ENCODE measurements at regions not wholly inside any gene's neighbourhood (a gene's known extent, or its start where the extent isn't known, plus 50 kb on each side); places are given as distances from the start of the nearest gene placed in this dataset.

DNA sequence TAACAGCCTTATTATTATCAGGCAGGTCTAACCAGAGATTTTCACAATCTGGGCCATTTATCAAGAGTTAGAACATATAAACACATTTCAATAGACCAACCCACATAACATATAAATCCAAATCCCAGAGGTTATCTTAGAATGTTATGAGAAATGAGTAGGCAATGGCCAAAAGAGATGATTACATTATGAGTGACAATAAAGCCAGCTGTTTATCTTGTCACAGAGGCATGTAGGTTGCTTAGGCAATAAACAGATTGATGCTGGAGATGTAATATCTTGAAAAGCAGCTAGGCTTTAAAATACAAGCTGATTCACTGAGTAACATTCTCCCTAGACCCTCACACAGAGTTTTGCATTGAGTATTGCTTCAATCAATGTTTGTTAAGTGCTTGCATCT is 148.5 kb upstream of the SESN3 start:
- in situ Hi-C loops (cut with HindIII; ENCODE audit: low sequenced_read_pairs), result no loop called here
- no peak for DNase-seq (ENCODE audit: low spot score)

- no peak for DNase-seq (ENCODE audit: low spot score)
- in situ Hi-C loops (cut with HindIII; ENCODE audit: low sequenced_read_pairs), result no loop called here
Observed at GRCh38 chr11:95378789-95379188, 147.8 kb upstream of the SESN3 start.

- in situ Hi-C loops (cut with HindIII; ENCODE audit: low sequenced_read_pairs), result no loop called here
- DNase-seq (ENCODE audit: low spot score), result peak; percentile 8
Observed at GRCh38 chr11:95378111-95378510, 147.1 kb upstream of the SESN3 start.

DNA sequence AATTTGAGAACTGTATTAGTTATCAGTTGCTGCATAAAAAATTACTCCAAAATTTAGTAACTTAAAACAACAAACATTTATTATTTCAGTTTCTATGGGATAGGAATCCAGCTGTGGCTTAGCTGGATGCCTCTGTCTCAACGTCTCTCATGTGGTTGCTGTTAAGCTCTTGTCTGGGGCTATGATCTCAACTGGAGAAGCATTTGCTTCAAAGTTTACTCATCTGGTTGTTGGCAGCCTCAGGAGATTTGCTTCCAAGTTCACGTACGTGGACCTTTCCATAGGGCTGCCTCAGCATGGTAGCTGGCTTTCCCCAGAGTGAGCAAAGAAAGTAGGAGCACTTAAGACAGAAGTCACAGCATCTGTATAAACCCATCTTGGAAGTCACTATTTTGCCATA is 144.9 kb upstream of the SESN3 start:
- no peak for DNase-seq (ENCODE audit: low spot score)
- in situ Hi-C loops (cut with HindIII; ENCODE audit: low sequenced_read_pairs), result no loop called here

DNA sequence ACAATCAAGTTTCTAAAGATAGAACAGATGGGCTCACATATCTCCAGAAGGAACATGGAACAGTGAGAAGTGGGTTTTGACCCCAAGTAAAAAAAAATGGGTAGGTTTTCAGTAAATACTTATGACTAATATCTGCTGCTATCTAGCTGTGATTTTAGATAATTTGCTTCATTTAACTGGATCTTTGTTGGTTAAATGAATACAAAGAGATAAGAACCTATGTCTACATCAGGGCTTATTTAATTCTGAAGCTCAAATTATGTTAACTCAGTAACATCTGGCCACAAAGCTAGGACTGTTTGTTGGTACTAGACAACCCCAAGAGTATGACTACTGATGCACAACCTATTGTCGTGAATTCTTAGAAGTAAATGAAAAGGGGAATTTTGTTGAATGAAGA is 144.4 kb upstream of the SESN3 start:
- no peak for DNase-seq (ENCODE audit: low spot score)
- in situ Hi-C loops (cut with HindIII; ENCODE audit: low sequenced_read_pairs), result no loop called here

DNA sequence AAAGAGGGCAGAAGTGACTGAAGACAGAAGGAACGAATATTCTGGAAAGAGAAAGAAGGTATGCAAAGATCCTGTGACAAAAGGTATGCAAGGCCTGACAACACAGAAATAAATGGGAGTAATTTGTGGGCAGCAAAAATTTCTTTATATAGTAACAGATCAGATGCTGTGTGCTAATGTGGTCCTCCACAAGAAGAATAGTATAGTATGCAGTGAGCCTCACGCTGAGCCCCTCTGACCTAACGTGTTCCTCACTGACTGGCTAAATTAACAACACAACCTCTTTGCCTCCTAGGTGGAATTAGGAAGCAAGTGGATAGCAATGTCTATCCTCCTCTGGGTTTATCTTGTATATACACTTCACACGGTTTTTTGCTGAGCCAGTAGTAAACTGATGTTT is 143.1 kb upstream of the SESN3 start:
- no peak for DNase-seq (ENCODE audit: low spot score)
- in situ Hi-C loops (cut with HindIII; ENCODE audit: low sequenced_read_pairs), result no loop called here

DNA sequence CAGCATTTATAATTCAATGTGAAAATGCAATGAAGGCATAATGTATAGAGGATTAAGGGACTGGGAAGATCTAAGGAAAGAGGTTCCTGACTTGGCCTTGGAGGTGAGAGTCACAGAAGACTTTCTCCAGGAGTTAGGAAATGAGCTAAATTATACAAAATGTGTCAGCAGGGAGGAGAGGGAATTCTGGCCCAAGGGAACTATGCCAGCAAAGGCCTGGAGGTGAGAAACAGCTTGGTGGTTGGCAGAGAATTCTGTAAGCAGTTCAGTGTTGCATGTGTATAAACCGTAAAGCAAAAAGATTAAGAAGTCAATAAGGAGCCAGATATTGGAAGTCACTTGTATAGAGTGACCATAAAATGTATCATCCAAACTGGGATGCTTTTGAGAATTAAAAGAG is 142.2 kb upstream of the SESN3 start:
- DNase-seq (ENCODE audit: low spot score), result peak; percentile 65
- in situ Hi-C loops (cut with HindIII; ENCODE audit: low sequenced_read_pairs), result no loop called here

DNA sequence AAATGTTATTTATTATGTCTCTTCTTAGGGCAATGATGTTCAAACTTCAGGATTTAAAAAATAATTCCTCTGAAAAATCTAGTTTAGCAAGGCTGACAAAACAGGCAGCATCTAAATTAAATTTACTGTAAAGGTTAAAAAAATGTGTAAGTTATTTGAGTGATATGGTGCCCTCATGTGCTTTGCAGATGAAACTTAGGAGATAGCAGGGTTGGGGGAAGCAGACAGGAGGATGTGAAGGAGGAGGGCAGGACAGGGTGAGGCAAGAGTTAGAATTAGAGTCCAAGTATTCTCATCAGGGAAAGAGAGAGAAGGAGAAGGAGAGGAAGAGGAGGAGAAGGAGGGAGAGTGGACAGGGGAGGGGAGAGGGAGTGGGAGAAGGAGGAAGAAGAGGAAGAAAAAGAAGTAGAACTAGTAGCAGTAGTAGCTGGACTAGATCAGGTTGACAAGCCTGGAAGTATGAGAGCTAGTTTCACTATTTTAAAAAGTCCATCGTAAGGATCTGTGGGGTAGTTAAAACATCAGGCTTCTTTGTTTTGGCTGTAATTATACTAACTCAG is 141.2 kb upstream of the SESN3 start:
- no peak for DNase-seq (ENCODE audit: low spot score)
- in situ Hi-C loops (cut with HindIII; ENCODE audit: low sequenced_read_pairs), result no loop called here

DNA sequence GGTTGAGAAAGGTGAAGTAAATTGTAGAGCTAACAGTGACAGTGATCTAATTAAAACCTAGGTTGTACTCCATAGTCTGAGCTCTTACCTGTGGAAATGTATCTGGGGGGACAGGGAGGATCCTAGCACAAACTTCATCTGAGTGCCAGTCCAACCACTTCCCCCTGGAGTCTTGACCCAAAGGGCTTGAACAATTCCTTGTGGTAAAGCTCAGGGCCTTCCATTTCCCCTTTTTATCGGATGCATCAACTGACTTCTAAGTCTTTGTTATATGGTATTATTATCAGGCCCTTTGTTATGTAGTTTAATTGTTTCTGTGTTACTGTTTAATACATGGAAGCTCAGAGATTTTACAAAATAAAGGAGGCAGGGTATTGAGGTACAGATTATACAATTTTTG is 140.2 kb upstream of the SESN3 start:
- no peak for DNase-seq (ENCODE audit: low spot score)
- in situ Hi-C loops (cut with HindIII; ENCODE audit: low sequenced_read_pairs), result no loop called here

DNA sequence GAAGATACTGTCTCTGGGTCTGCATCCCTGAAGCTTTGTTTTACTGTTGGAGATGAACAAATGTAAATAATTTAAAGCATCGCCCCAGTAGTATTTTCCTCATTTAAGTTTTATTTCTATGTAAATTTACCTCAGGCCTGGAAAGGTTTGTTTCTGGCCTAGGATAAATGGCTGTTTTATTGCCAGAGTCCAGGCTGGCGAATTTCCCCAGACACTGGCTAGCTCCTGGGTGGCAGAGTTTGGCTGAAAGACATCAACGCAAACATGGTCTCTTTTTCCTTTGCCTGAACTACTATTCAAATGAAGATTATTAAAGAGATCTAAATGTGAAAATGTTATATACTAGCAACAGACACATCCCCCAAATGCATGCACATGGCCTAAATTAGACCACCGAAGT is 136.7 kb upstream of the SESN3 start:
- in situ Hi-C loops (cut with HindIII; ENCODE audit: low sequenced_read_pairs), result no loop called here
- no peak for DNase-seq (ENCODE audit: low spot score)

DNA sequence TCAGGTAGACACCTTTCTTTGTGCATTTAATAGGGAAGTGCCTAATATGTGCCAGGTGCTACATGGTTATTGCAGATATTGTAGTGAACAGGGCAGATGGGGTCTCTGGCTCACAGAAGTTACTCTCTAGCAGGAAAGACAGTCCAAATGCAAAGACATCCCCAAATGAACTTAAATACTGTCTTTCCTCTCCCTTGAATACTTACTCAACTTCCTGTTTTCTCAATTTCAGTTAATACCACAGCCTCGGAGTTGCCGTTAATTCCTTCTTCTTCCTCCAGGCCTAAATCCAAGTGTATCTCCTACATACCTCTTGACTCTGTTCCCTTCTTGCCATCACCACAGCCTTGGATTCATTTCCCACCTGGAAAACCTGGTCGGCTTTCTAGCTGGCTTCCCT is 134.3 kb upstream of the SESN3 start:
- DNase-seq (ENCODE audit: low spot score), result no peak
- in situ Hi-C loops (cut with HindIII; ENCODE audit: low sequenced_read_pairs), result no loop called here

DNA sequence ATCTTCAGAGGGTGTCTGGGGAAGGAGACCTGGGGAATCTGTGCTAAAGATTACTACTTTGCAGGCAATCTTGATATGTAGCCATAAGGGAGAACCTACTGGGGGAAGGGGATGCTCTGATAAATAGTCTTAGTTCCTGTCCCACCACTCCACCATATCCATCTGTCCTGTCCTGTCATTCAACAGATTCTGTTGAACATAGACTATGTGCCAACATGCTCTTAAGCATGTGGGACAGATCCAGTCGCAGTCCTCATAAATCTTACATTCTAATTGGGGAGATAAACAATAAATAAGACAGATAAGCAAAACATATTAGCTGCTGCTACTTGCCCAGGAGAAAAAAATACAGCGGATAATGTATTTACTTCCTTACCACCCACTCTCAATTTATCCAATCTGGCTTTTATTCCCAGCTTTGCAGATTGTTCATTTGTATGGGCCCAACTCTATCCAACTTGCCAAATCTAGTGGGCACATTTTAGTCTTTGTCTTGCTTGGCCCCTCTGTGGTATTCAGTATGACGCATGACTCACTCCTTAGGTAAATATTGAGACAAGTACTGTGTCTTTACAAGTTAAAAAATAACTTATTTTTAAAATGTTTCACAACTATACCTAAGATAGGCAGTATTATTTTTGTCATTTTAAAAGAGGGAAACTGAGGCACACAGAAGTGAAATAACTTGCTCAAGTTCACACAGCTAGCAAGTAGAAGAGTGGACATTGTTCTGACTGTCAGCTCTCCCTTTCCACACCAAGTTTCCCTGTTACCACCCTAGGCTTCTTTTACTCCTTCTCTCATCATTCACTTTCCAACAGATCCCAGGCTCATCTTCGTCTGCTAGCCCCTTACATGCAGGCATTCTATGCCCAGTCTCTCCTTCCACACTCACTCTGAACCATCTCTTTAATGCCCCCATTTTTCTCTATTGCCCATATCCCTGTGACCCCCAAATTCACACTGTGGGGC is 133.6 kb upstream of the SESN3 start:
- in situ Hi-C loops (cut with HindIII; ENCODE audit: low sequenced_read_pairs), result no loop called here
- no peak for DNase-seq (ENCODE audit: low spot score)

GRCh38 chr11:95363708-95364107 is 132.7 kb upstream of the SESN3 start:
- DNase-seq (ENCODE audit: low spot score), result no peak

DNA sequence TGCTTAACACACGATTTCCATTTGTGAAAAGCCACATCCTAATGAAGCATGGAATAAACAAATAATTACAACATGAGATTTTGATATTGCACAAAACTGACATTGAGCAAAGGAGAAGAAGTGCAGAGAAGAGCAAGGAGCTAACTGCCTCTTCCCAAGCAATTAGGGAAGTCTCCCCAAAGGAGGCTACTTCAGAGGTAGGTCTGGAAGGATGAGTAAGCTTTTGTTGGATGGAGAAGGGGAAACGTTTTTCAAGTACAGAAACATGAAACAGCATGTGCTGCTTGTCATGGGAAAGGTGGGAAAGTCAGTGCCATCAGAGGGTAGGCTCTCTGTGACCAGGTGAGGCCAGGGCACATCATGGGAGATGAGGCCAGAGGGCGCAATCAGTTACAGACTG is 132.2 kb upstream of the SESN3 start:
- in situ Hi-C loops (cut with HindIII; ENCODE audit: low sequenced_read_pairs), result no loop called here

More at GRCh38 chr11:95363708-95364107, 132.7 kb upstream of the SESN3 start:
- in situ Hi-C loops (cut with HindIII; ENCODE audit: low sequenced_read_pairs), result no loop called here

GRCh38 chr11:95361180-95361579 is 130.2 kb upstream of the SESN3 start:
- in situ Hi-C loops (cut with HindIII; ENCODE audit: low sequenced_read_pairs), result no loop called here
- DNase-seq (ENCODE audit: low spot score), result no peak

More for the DNA sequence above, 132.2 kb upstream of the SESN3 start:
- no peak for DNase-seq (ENCODE audit: low spot score)

DNA sequence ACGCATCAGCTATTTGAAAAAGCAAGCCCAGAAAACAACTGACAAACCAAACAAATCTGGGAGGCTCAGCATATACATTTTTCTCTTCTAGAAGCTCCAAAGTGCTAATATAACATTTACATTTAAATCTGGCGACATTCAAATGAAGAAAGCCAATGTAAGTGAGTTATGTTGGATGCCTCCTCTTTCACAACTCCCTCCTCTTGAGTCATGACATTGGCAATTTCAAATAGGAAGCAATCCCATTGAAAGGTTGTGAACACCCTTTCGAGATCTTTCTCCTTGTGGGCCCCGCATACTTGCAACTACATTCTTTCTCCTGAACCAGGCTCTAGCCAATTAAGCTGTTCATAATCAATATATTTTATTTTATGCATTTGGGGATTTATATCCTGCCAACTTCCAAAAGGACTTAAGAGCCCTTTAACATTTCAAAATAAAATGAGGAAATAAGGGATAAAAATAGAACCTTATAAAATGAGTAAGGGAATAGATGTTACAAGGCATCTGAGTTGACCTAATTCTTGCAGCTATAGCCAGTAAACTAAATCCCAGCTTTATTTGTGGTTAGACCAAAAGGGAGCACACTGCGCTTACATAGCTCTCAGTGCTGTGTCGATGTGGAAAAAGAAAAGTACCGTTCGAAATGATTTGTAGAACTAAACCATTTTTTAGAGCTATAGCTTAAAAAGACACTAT is 129.5 kb upstream of the SESN3 start:
- no peak for DNase-seq (ENCODE audit: low spot score)
- in situ Hi-C loops (cut with HindIII; ENCODE audit: low sequenced_read_pairs), result no loop called here

- DNase-seq (ENCODE audit: low spot score), result no peak
- in situ Hi-C loops (cut with HindIII; ENCODE audit: low sequenced_read_pairs), result no loop called here
Observed at GRCh38 chr11:95359756-95360155, 128.8 kb upstream of the SESN3 start.

DNA sequence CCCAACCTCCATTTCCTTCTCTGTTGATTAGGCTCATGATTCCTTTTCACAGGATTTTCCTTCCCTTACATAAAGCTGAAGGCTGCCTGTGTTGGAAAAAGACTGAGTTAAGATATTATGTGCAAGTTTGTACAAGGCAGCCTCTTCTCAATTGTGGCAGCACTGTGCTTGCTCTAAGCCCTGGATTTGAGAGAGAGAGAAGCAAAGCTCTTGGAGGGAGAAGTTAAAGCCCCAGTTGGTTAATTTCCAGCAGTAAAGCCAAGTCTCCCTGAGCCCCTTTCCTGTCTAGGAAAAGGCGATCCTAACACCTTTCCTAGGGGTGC is 128.3 kb upstream of the SESN3 start:
- DNase-seq (ENCODE audit: low spot score), result no peak
- in situ Hi-C loops (cut with HindIII; ENCODE audit: low sequenced_read_pairs), result no loop called here

DNA sequence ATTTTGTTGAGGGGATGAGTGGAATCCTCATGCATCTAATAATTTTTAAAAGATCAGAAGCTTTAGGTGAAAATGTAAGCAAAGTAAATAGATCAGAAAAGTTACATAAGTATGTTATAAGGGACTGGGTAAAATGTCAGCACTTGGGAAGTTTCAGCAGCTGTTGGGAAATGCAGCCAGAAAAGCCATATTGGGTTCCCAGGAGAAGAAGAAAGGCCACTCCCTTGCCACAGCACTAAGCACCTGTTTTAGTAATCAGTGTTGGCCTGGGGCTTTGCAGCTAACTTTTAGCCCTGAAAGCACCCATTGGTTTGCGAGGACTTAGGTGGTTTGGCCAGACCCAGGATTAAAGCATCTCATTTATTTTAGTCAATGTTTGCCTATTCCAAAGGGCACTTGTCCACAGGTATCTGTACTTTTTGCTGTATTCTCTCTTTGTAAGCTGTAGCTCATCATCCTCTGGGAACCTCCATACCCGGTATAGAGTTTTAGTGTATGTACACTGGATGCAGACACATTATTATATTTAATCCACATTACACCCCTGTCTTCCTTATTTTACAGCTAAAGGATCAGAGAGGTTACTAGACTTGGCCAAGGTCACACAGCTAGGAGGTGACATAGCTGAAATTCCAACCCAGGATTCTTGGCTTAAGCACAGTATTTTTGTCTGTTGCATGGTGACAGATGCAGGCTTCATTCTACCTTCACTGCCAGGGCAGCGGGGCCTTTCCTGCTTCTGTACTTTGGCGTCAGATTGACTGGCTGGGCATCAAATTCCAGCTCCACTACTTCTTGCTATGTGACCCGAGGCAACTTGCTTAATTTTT is 127.7 kb upstream of the SESN3 start:
- no peak for DNase-seq (ENCODE audit: low spot score)
- in situ Hi-C loops (cut with HindIII; ENCODE audit: low sequenced_read_pairs), result no loop called here

- in situ Hi-C loops (cut with HindIII; ENCODE audit: low sequenced_read_pairs), result no loop called here
Observed at GRCh38 chr11:95354304-95354703, 123.3 kb upstream of the SESN3 start.

More at GRCh38 chr11:95354304-95354703, 123.3 kb upstream of the SESN3 start:
- DNase-seq (ENCODE audit: low spot score), result no peak
